HG03460 (cell line): ENCODE measurements at regions not wholly inside any gene's neighbourhood (a gene's known extent, or its start where the extent isn't known, plus 50 kb on each side); places are given as distances from the start of the nearest gene placed in this dataset.

Experiments used
- ATAC-seq: cut with Tn5 transposase; IDR thresholded peaks from one replicate; pipeline ENCODE4 v1.9.1; 2021; ENCODE audit not compliant: unreplicated experiment

- peak; percentile 82 for ATAC-seq
These were observed 114.2 kb upstream of the SERTAD2 start for GRCh38 chr2:64767670-64768468.

GRCh38 chr2:64768491-64769005 is 114.8 kb upstream of the SERTAD2 start:
- ATAC-seq = no peak

- ATAC-seq = no peak
These were observed 115.8 kb upstream of the SERTAD2 start for GRCh38 chr2:64769392-64770044.

- ATAC-seq = no peak
These were observed 116.5 kb upstream of the SERTAD2 start for GRCh38 chr2:64770137-64770780.

DNA sequence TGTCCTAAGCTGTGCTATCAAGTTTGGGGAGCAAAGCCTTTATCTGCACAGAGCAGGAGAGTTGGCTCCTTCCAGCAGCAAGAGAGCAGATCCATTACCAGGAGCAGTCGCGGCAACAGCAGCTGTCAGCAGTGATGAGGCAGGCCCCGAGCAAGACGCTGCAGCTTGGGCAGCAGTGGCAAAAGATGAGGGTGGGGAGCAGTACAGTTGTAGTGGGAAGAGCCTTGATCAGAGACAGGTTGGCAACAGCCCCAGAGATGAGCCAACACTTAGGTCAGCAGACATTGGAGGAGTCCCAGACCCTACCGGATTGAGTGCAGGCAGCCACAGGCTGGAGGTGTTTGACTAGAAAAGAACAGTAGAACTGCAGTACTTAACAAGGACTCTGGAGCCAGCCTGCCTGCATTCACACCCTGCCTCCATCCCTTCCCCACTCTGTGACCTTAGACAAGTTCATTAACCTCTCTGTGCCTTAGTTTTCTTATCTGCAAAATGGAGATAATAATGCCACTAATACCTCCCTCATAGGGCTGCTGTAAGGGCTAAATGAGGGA is 117.1 kb upstream of the SERTAD2 start:
- no peak for ATAC-seq

GRCh38 chr2:64771737-64772136 is 118.0 kb upstream of the SERTAD2 start:
- ATAC-seq = no peak

GRCh38 chr2:64773461-64774118 is 119.9 kb upstream of the SERTAD2 start:
- no peak for ATAC-seq

- ATAC-seq = no peak
These were observed 124.1 kb upstream of the SERTAD2 start for GRCh38 chr2:64777841-64778240.

DNA sequence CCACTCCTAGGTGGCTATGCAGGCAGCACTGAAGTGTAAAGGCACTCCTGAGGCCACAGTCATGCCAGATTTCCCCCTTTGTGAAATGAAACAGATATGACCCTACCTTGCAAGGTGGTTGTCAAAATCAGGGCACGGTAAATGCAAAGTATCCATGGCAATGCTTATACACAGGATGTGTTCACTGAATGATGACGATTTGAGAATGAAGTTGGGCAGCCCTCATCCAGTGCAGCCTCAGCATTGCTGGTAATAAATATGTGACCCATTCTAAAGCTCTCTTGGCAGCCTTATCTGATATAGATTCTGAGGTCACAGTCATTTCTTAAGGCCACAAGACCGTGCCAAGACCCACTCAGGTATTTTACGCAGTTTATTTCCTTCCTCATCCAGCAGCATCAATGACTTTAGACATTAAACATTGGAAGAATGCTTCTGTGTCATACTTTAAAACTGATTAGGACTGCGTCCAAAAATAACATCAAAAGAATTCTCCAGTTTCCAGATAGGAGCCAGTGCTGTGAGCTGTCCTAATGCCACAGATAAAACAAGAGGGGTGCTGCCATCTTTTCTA is 125.5 kb upstream of the SERTAD2 start:
- ATAC-seq = no peak

DNA sequence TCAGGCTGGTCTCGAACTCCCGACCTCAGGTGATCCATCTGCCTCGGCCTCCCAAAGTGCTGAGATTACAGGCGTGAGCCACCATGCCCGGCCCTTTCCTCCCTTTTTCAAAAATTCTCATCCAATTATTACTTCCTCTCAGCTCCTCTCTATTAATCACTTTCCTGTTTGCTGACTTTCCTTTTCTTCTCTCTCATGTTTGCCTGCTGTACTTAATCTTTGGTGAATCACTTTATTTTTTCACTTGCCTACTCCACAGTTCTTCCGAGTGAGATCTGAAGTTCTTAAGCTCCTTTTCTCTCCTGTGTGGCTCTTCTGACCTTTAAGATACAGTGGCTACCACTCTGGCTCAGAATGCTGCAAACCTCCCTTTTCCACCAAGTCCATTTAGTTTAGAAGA is 126.3 kb upstream of the SERTAD2 start:
- no peak for ATAC-seq

- ATAC-seq = no peak
These were observed 128.1 kb upstream of the SERTAD2 start for GRCh38 chr2:64781711-64782390.

- no peak for ATAC-seq
These were observed 130.7 kb upstream of the SERTAD2 start for GRCh38 chr2:64784168-64785061.

- ATAC-seq = no peak
These were observed 131.5 kb upstream of the SERTAD2 start for GRCh38 chr2:64785245-64785644.

GRCh38 chr2:64786343-64787018 is 132.8 kb upstream of the SERTAD2 start:
- ATAC-seq = no peak

- no peak for ATAC-seq
These were observed 133.3 kb upstream of the SERTAD2 start for GRCh38 chr2:64787019-64787365.

DNA sequence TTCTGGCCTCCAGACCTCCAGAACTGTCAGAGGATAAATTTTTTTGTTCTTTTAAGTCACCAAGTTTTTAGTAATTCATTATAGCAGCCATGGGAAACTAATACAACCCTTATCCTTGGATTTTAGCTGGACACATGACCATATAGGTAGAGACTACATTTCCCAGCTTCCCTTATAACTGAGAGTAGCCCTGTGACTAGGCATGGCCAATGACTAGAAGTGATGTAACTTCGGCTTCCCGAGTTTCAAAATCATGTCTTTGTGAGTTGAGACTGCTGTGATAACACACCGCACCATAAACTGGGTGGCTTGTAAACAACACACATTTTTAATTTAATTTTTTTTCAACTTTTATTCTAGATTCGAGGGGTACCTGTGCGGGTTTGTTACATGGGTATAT is 134.0 kb upstream of the SERTAD2 start:
- ATAC-seq = no peak

DNA sequence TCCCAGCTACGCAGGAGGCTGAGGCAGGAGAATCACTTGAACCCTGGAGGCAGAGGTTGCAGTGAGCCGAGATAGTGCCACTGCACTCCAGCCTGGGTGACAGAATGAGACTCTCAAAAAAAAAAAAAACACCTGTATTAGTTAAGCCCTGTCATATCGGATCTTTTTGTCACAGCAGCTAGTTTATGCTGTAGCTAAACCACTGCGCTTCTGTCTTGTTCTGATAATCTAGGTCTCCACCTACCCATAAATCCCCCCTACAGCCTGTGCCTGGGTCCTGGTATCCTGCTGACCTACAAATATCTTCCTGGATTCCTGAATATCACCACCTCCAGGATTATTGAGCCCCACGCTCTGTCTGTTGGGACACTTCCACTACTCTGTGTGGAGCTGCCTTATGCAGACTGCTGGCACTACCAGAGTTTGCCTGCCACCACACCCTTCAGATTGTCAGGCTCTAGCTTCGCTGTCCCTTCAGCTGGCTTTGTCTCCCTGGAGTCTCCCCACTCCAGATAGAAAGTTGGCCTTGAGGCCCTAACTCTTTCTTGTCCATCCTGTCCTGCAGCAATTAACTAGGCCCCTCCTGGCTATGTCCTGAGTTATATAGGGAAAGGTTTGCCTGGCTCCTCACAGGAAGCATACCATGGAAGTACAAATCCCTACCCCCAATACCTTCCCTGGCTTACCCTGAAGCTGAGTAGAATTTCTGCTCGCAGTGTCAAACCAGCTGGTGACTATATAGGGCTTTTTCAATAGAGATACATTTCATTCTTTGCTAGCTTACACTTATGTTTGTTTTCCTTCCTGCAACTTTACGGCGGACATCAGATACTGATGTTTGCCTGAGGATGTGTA is 136.0 kb upstream of the SERTAD2 start:
- no peak for ATAC-seq

- ATAC-seq = no peak
These were observed 138.6 kb upstream of the SERTAD2 start for GRCh38 chr2:64792300-64792699.
